Transverse colon (tissue), 4 donors: ENCODE measurements at regions not wholly inside any gene's neighbourhood (a gene's known extent, or its start where the extent isn't known, plus 50 kb on each side); places are given as distances from the start of the nearest gene placed in this dataset.

ENCODE experiments used
- DNase-seq: peaks from one replicate; pipeline ENCODE4 v3.0.0-alpha.2; 2019
- H3K27ac ChIP-seq, 4 donors: fragments of 200-600 bp; sonication (generic); 2 replicates each; pipeline ENCODE4 v1.5.1; 2016 to 2018; ENCODE audit warnings: inconsistent platforms in 4 of 4
- H3K27me3 ChIP-seq: fragments of 200-600 bp; sonication (generic); 2 replicates; pipeline ENCODE4 v1.5.1; 2017; ENCODE audit warnings: inconsistent platforms
- H3K36me3 ChIP-seq, 4 donors: fragments of 200-600 bp; sonication (generic); 2 replicates each; pipeline ENCODE4 v1.5.1; 2017 to 2019; ENCODE audit warnings: inconsistent platforms in 4 of 4
- H3K4me1 ChIP-seq, 4 donors: fragments of 200-600 bp; sonication (generic); 2 replicates each; pipeline ENCODE4 v1.5.1; 2017 to 2020; ENCODE audit warnings: inconsistent platforms in 4 of 4
- H3K4me3 ChIP-seq, 4 donors: fragments of 200-600 bp; sonication (generic); 1 replicate in 1 of 4; 2 replicates in 3 of 4; pipeline versions ENCODE4 v1.5.1 to v1.6.1; 2017 to 2019; ENCODE audit warnings: inconsistent platforms in 4 of 4
- H3K9me3 ChIP-seq, 2 donors: fragments of 200-600 bp; sonication (generic); 2 replicates each; pipeline ENCODE4 v1.5.1; 2017 to 2019; ENCODE audit warnings: inconsistent platforms in 2 of 2
- CTCF ChIP-seq, 5 experiments: fragments of 200-600 bp in 3 of 5; fragments of 450-650 bp in 2 of 5; sonication (generic) in 3 of 5; IDR thresholded peaks; 1 replicate in 2 of 5; 2 replicates in 3 of 5; pipeline ENCODE4 v1.5.1; 2016 to 2017; ENCODE audit warnings: antibody characterized with exemption in 5 of 5, inconsistent platforms in 3 of 5, mild to moderate bottlenecking in 2 of 5, moderate library complexity in 1 of 5
- EP300 ChIP-seq: sonication (generic); formaldehyde crosslinking; IDR thresholded peaks from one replicate; pipeline ENCODE4 v1.6.1; 2017; ENCODE audit warnings: antibody characterized with exemption, low read depth
- POLR2A ChIP-seq: fragments of 450-650 bp; IDR thresholded peaks from one replicate; pipeline ENCODE4 v1.6.1; 2016; ENCODE audit warnings: antibody characterized with exemption, mild to moderate bottlenecking, moderate library complexity
- POLR2AphosphoS5 ChIP-seq, 3 donors: sonication (generic); formaldehyde crosslinking; IDR thresholded peaks; one replicate each; pipeline ENCODE4 v1.6.1; 2016; ENCODE audit warnings: antibody characterized with exemption in 3 of 3
- WGBS, 2 donors: methylation state at CpG; one replicate each; pipeline ENCODE4 v1.1.5; 2018; ENCODE audit warnings: low coverage in 1 of 2; 5-methylcytosine and 5-hydroxymethylcytosine counted together
- in situ Hi-C, 4 donors: fragments of 200-750 bp; cut with MboI; loops; one replicate each; pipeline versions ENCODE4 v1.15.0 to v1.15.1; 2017; ENCODE audit warnings: low sequenced_read_pairs in 3 of 4, low pct_ligation_motif_present in 1 of 4, low pct_unique_long_range_greater_than_20kb in 1 of 4
- intact Hi-C: fragments of 100-400 bp; cut with DNase I; formaldehyde crosslinking; loops from one replicate; pipeline ENCODE4 v1.15.1; 2023; ENCODE audit warnings: low total_unique reads

DNA sequence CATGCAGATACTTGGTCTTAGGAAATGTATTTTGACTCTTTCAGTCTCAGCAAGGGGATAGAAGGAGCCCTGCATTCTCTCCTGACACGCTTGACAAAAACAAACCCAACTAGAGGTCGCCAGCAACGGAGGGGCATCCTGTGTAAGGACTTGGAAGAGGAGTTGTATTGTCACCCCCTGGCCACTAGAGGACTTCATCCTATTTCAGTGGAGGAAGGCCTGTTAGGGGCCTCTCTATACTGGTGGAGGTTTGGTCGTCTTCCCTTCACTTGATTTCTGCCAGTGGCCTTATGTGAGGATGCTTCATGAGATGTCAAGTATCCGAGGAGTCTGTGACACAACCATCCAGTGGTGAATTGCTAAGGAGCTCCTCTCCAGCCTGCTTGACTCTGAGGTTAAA lies 122.8 kb upstream of the STC2 start:
- intact Hi-C loops (no loop called here), in situ Hi-C loops (no loop called here)
- no peak overlapping the region for H3K4me3 ChIP-seq
- no peak for DNase-seq
- 67 to 100% methylated on average over 1 to 5 of the region's 5 CpGs for WGBS, 2 donors
- no peak overlapping the region for H3K27ac ChIP-seq
- no peaks in the 10 kb centered on the region for H3K9me3 ChIP-seq
- no peaks in the 10 kb centered on the region for H3K4me1 ChIP-seq
- TF ChIP-seq EP300 (no peak), CTCF (IDR thresholded peaks at IDR 0.05) (peak; percentile 12 to 25 (median 19)), POLR2A (no peak), POLR2AphosphoS5 (IDR thresholded peaks at IDR 0.05) (no peak)
- H3K27me3 ChIP-seq, result no peaks in the 10 kb centered on the region
- H3K36me3 ChIP-seq, result no peaks in the 10 kb centered on the region

DNA sequence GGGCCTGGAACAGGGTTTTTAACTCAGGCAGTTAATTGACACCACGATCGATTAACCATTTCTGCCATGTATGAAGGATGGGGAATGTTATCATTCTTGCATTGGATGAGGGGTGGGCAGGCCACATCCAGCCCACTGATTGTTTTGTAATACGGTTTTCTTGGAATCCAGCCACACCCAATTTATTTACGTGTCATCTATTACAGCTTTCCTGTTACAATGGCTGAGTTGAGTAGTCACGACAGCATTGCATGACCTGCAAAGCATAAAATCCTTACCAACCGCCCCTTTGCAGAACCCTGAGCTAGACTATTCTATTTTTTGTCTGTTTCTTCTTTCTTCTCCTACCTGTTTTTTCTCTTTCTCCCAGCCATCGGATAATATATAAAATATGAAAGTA lies 122.0 kb upstream of the STC2 start:
- H3K27ac ChIP-seq, result no peak overlapping the region
- H3K4me3 ChIP-seq, result no peak overlapping the region
- 66 to 74% methylated on average over 7 of the region's 7 CpGs for WGBS, 2 donors
- no peak for TF ChIP-seq CTCF (IDR thresholded peaks at IDR 0.05)
- no peak for TF ChIP-seq EP300
- no peak for TF ChIP-seq POLR2A
- no peak for TF ChIP-seq POLR2AphosphoS5 (IDR thresholded peaks at IDR 0.05)
- H3K4me1 ChIP-seq, result no peaks in the 10 kb centered on the region
- H3K9me3 ChIP-seq, result no peaks in the 10 kb centered on the region
- no peaks in the 10 kb centered on the region for H3K36me3 ChIP-seq
- no peaks in the 10 kb centered on the region for H3K27me3 ChIP-seq
- intact Hi-C loops (no loop called here), in situ Hi-C loops (no loop called here)
- DNase-seq, result no peak

GRCh38 chr5:173448856-173449255 lies 120.6 kb upstream of the STC2 start:
- no peak for DNase-seq
- H3K4me3 ChIP-seq, result no peak overlapping the region
- TF ChIP-seq EP300 (no peak), POLR2A (no peak), CTCF (IDR thresholded peaks at IDR 0.05) (no peak), POLR2AphosphoS5 (IDR thresholded peaks at IDR 0.05) (no peak)
- H3K27ac ChIP-seq, result no peak overlapping the region
- no peaks in the 10 kb centered on the region for H3K27me3 ChIP-seq
- no peaks in the 10 kb centered on the region for H3K36me3 ChIP-seq
- H3K4me1 ChIP-seq, result no peaks in the 10 kb centered on the region
- intact Hi-C loops, result no loop called here
- 68 to 86% methylated on average over 6 of the region's 6 CpGs for WGBS, 2 donors
- in situ Hi-C loops, result no loop called here
- no peaks in the 10 kb centered on the region for H3K9me3 ChIP-seq

GRCh38 chr5:173443971-173444370 lies 115.8 kb upstream of the STC2 start:
- H3K36me3 ChIP-seq, result no peaks in the 10 kb centered on the region
- H3K27me3 ChIP-seq, result no peaks in the 10 kb centered on the region
- no peak overlapping the region for H3K4me3 ChIP-seq
- intact Hi-C loops, result no loop called here
- no peak for DNase-seq
- H3K4me1 ChIP-seq, result no peaks in the 10 kb centered on the region
- no peak overlapping the region for H3K27ac ChIP-seq
- in situ Hi-C loops, result no loop called here
- H3K9me3 ChIP-seq, result no peaks in the 10 kb centered on the region
- WGBS, 2 donors, result 64% methylated on average over 4 of the region's 4 CpGs; no CpG with 5 or more reads in 1 of the 2 donors
- TF ChIP-seq CTCF (IDR thresholded peaks at IDR 0.05), result no peak
- TF ChIP-seq POLR2A, result no peak
- TF ChIP-seq POLR2AphosphoS5 (IDR thresholded peaks at IDR 0.05), result no peak
- no peak for TF ChIP-seq EP300
